Colonic mucosa (tissue), 4 donors: ENCODE measurements at regions not wholly inside any gene's neighbourhood (a gene's known extent, or its start where the extent isn't known, plus 50 kb on each side); places are given as distances from the start of the nearest gene placed in this dataset.

Experiments
- DNase-seq: peaks from one replicate; pipeline ENCODE4 v3.0.0-alpha.2; 2020
- H3K27ac ChIP-seq: fragments of 200-600 bp; one replicate; pipeline ENCODE4 v1.8.0; 2021
- H3K27me3 ChIP-seq: fragments of 200-600 bp; one replicate; pipeline ENCODE4 v1.8.0; 2021
- H3K36me3 ChIP-seq: fragments of 200-600 bp; one replicate; pipeline ENCODE4 v1.8.0; 2021
- H3K4me1 ChIP-seq: fragments of 200-600 bp; one replicate; pipeline ENCODE4 v1.8.0; 2021; ENCODE audit warnings: mild to moderate bottlenecking
- H3K4me3 ChIP-seq: fragments of 200-600 bp; one replicate; pipeline ENCODE4 v1.8.0; 2021
- H3K9ac ChIP-seq, 2 donors: one replicate each; pipeline ENCODE4 v1.7.0; 2013; ENCODE audit warnings: control low read depth in 2 of 2, low read depth in 2 of 2, low read length in 2 of 2
- H3K9me3 ChIP-seq: fragments of 200-600 bp; one replicate; pipeline ENCODE4 v1.8.0; 2021
- CTCF ChIP-seq: fragments of 200-600 bp; IDR thresholded peaks from one replicate; pipeline ENCODE4 v1.8.0; 2022; ENCODE audit warnings: antibody characterized with exemption, mild to moderate bottlenecking
- intact Hi-C: fragments of 100-400 bp; cut with DNase I; formaldehyde crosslinking; loops from one replicate; pipeline ENCODE4 v1.14.1; 2022
- donor health status: healthy.
- donor health status: DM: no; HTN: no; CAD: no.
- donor health status: DM: no; HTN: no; CAD: no.

DNA sequence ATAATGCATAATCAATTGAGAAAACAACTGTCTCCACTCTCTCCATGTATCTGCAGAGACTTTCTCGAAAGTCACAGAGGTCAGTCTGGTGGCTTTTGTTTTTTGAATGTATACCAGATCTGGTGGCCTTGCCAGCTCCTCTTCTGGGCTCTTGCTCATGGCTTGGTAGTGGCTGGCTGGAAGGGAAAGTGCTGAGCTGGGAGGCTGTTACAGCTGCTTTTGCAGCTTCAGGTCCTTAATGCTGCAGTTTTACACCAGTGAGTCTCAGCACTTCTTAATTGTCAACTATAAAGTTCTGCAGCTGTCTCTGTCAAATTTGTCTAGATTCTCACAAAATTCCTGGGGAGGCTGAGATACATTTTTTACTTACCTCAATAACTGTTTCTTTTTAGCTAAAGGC, 390.0 kb downstream of the GRXCR1 start:
- H3K9me3 ChIP-seq: no peaks in the 10 kb centered on the region
- no peak overlapping the region for H3K9ac ChIP-seq
- no peaks in the 10 kb centered on the region for H3K4me1 ChIP-seq

DNA sequence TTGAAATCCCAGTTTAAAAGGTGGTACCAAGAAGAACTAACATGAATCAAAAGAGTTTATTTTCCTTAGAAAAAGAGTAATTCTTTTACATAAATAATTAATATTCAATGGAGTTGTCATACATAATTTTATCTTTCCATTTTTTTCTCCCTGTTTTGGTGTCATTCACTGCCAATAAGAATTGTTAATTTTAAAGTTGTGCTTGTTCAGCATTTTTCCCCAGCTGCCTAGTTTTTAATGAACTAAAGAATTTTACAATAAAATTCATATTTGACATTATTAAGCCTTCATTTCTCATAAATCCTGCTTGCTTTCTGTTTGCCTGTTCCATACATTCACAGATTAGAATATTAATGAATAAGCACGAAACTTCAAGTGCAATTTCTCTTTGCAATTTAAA, 393.6 kb downstream of the GRXCR1 start:
- Histone ChIP-seq H3K36me3 (no peaks in the 10 kb centered on the region), H3K4me1 (no peaks in the 10 kb centered on the region), H3K9me3 (no peaks in the 10 kb centered on the region), H3K27ac (no peak overlapping the region), H3K27me3 (no peaks in the 10 kb centered on the region), H3K9ac (no peak overlapping the region), H3K4me3 (no peak overlapping the region)
- no peak for DNase-seq
- no peak for TF ChIP-seq CTCF
- intact Hi-C loops: no loop called here

More for the DNA sequence above, 390.0 kb downstream of the GRXCR1 start:
- Histone ChIP-seq H3K27ac (no peak overlapping the region), H3K27me3 (no peaks in the 10 kb centered on the region), H3K4me3 (no peak overlapping the region), H3K36me3 (no peaks in the 10 kb centered on the region)
- no peak for TF ChIP-seq CTCF
- no peak for DNase-seq
- intact Hi-C loops: no loop called here

- no peak for TF ChIP-seq CTCF
- no peak for DNase-seq
- no peaks in the 10 kb centered on the region for H3K27me3 ChIP-seq
- no peak overlapping the region for H3K9ac ChIP-seq
- no peak overlapping the region for H3K27ac ChIP-seq
- H3K4me3 ChIP-seq: no peak overlapping the region
- H3K36me3 ChIP-seq: no peaks in the 10 kb centered on the region
- H3K4me1 ChIP-seq: no peaks in the 10 kb centered on the region
- H3K9me3 ChIP-seq: no peaks in the 10 kb centered on the region
- intact Hi-C loops: no loop called here
Observed at GRCh38 chr4:43296946-43297528, 404.5 kb downstream of the GRXCR1 start.

DNA sequence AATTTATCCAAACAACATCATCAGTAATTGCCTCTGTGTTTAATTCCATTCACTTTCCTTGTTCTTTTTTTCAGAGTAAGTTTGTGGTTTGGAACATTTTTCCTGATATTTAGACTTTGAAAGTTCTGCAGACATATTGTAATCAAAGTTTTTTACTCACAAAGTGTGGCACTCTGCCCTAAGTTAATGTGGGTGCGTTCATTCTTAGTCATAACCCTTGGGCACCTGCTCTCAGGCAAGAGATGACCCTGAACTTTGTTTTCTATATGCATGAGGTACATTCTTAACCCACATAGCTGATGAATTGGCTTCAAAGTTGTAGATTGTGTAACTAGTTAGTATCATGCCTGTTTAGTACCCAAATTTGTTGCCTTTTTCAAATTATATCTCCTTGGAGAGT, 424.3 kb downstream of the GRXCR1 start:
- DNase-seq: no peak
- H3K9me3 ChIP-seq: no peaks in the 10 kb centered on the region
- no peaks in the 10 kb centered on the region for H3K36me3 ChIP-seq
- no peak for TF ChIP-seq CTCF
- H3K27ac ChIP-seq: no peak overlapping the region
- H3K9ac ChIP-seq: no peak overlapping the region
- intact Hi-C loops: no loop called here
- no peak overlapping the region for H3K4me3 ChIP-seq
- H3K4me1 ChIP-seq: no peaks in the 10 kb centered on the region
- no peaks in the 10 kb centered on the region for H3K27me3 ChIP-seq

DNA sequence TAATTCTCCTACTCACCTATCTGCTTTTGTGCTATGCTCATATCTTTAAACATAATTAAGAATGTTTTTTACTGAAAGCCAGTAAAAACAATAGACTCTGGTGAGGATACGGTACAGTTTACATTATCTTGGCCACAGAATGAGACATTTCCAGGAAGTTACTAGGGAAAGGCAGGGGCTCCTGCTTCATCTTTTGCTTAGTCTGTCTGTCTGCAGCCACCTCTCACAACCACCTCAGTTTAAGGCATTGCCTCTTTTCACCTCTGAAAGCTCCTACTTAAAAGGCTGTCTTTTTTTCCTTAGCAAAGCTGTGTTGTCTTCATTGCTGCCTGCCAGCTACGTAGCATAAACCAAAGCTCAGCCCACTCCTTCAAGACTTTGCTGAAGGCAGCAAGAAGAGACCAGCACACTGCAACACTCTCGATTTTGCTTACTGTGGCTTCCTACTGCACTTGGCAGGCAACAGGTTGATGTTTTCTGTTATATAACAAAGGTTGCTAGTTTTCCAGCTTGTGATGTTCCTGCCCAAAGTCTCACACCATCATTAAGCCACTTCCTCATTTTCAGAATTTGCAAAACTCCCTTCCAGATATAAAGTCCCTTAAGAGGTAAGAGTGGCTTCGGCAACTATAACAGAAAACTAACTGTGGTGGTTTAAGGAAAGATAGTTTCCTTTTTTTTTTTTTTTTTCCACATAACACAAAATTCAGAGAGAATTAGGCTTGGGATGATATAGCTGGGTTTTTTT, 432.9 kb downstream of the GRXCR1 start:
- TF ChIP-seq CTCF: no peak
- intact Hi-C loops: no loop called here

More for the DNA sequence above, 432.9 kb downstream of the GRXCR1 start:
- no peaks in the 10 kb centered on the region for H3K27me3 ChIP-seq
- no peak overlapping the region for H3K27ac ChIP-seq
- no peak overlapping the region for H3K4me3 ChIP-seq
- no peaks in the 10 kb centered on the region for H3K36me3 ChIP-seq
- no peak for DNase-seq
- H3K9me3 ChIP-seq: no peaks in the 10 kb centered on the region
- H3K4me1 ChIP-seq: no peaks in the 10 kb centered on the region
- no peak overlapping the region for H3K9ac ChIP-seq
